CD4-positive, alpha-beta T cell (primary cell): ENCODE measurements at regions not wholly inside any gene's neighbourhood (a gene's known extent, or its start where the extent isn't known, plus 50 kb on each side); places are given as distances from the start of the nearest gene placed in this dataset.

Experiments used
- ATAC-seq: fragments of 200-7000 bp; cut with Tn5 transposase; one replicate; pipeline ENCODE4 v1.10.0; 2022; ENCODE audit warnings: mild to moderate bottlenecking; ENCODE audit not compliant: poor library complexity
- CTCF ChIA-PET: fragments of 350-600 bp; sonication (Branson Sonifier 250); formaldehyde crosslinking; loops from one replicate; lab custom pipeline; 2021; ENCODE audit warnings: antibody characterized with exemption, inconsistent platforms; lab: Charles Lee
- POLR2A ChIA-PET: fragments of 350-600 bp; sonication (Branson Sonifier 250); formaldehyde crosslinking; loops from one replicate; lab custom pipeline; 2021; ENCODE audit warnings: antibody characterized with exemption, inconsistent platforms; lab: Charles Lee
- DNase-seq, 14 experiments: peaks; one replicate each; pipeline ENCODE4 v3.0.0-alpha.2; 2013 to 2020; ENCODE audit warnings: mixed read lengths in 2 of 14
- H3K27ac ChIP-seq, 2 donors: one replicate each; pipeline versions ENCODE4 v1.5.1 to v1.7.0; 2013; ENCODE audit warnings: low read length in 2 of 2, low read depth in 1 of 2, mild to moderate bottlenecking in 1 of 2
- H3K27me3 ChIP-seq, 2 experiments: 1 replicate in 1 of 2; 2 replicates in 1 of 2; pipeline versions ENCODE4 v1.6.1 to v1.7.0; 2013; ENCODE audit warnings: low read length in 2 of 2, control low read depth in 1 of 2, mild to moderate bottlenecking in 1 of 2, moderate library complexity in 1 of 2; ENCODE audit not compliant: insufficient read depth in 2 of 2, control insufficient read depth in 1 of 2
- H3K36me3 ChIP-seq: one replicate; pipeline ENCODE4 v1.6.1; 2013; ENCODE audit warnings: low read length, control low read depth; ENCODE audit not compliant: insufficient read depth
- H3K4me1 ChIP-seq: one replicate; pipeline ENCODE4 v1.6.1; 2013; ENCODE audit warnings: low read length, control low read depth; ENCODE audit not compliant: insufficient read depth
- H3K4me3 ChIP-seq: one replicate; pipeline ENCODE4 v1.5.1; 2013; ENCODE audit warnings: mild to moderate bottlenecking, low read length, moderate library complexity
- H3K9me3 ChIP-seq, 2 experiments: 1 replicate in 1 of 2; 2 replicates in 1 of 2; pipeline versions ENCODE4 v1.6.1 to v1.7.0; 2013; ENCODE audit warnings: low read length in 2 of 2, mild to moderate bottlenecking in 2 of 2, control low read depth in 1 of 2, moderate library complexity in 1 of 2; ENCODE audit not compliant: control insufficient read depth in 1 of 2, insufficient read depth in 1 of 2
- H3K27ac Mint-ChIP-seq: one replicate; pipeline ENCODE4 v1.8.0; 2020; ENCODE audit warnings: mixed read lengths
- H3K27me3 Mint-ChIP-seq: one replicate; pipeline ENCODE4 v1.8.0; 2021; ENCODE audit warnings: mixed read lengths
- H3K36me3 Mint-ChIP-seq: one replicate; pipeline ENCODE4 v1.8.0; 2021; ENCODE audit warnings: low read depth, mixed read lengths
- H3K4me1 Mint-ChIP-seq: one replicate; pipeline ENCODE4 v1.8.0; 2021; ENCODE audit warnings: low read depth, mixed read lengths
- H3K4me3 Mint-ChIP-seq: one replicate; pipeline ENCODE4 v1.8.0; 2020; ENCODE audit warnings: mild to moderate bottlenecking, mixed read lengths
- H3K9me3 Mint-ChIP-seq: one replicate; pipeline ENCODE4 v1.8.0; 2020; ENCODE audit warnings: mixed read lengths
- intact Hi-C, 2 experiments: fragments of 100-400 bp; cut with DNase I in 1 of 2; cut with micrococcal nuclease in 1 of 2; formaldehyde crosslinking; loops; one replicate each; pipeline versions ENCODE4 v1.15.1 to v1.9.0; 2023 to 2025; cut with DNase I, micrococcal nuclease
- TF ChIP-seq, protein P1 (sequence below): fragments of 200-600 bp; IDR thresholded peaks from one replicate; pipeline ENCODE4 v1.8.0; 2022; ENCODE audit warnings: antibody characterized with exemption, mild to moderate bottlenecking

DNA sequence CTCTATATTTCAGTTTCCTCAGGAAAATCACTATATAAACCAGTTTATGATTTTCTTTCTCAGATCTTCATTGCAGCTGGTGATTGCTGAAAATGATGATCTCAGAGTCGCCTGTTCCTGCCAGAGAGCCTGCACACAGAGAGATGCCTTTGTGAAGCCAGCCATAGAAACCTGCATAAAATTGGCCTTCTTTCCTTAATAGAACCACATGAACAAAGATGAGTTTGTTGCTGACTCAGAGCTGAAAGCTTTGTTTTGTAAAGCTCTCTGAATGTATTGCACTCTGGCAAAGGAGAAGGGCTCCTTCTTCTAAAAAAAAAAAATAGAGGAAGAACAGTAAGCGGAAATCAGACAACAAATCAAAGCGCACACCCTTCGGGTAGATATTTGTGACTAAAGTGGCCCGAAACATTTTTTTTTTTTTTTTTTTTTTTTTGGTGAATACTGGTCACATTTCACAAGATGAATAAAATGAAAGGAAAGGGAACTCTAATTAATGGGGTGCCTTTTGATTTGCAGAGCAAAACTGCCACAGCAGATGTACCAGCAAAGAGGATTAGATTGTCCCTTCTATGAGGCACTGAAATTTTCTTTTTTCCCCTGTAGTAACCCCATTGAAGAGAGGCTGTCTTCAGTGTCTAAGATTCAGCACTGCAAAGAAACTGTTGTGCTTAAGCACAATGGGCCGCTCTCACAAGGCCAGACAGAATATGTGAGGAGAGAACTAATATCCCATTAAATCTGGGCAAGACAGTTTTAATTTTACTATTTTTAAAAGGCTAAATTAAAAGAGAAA lies 75.1 kb upstream of the PTPRZ1 start:
- Histone ChIP-seq H3K27ac (no peak overlapping the region), H3K4me1 (no peaks in the 10 kb centered on the region), H3K9me3 (no peaks in the 10 kb centered on the region), H3K4me3 (no peak overlapping the region), H3K36me3 (no peaks in the 10 kb centered on the region), H3K27me3 (no peaks in the 10 kb centered on the region)
- H3K27ac Mint-ChIP-seq, result no peak overlapping the region
- ChIA-PET CTCF (no interaction called here), POLR2A (no interaction called here)
- intact Hi-C loops, result no loop called here
- peaks cover 7% of the 10 kb centered on the region for H3K9me3 Mint-ChIP-seq
- H3K4me1 Mint-ChIP-seq, result no peaks in the 10 kb centered on the region
- DNase-seq, result no peak
- H3K27me3 Mint-ChIP-seq, result no peaks in the 10 kb centered on the region
- H3K36me3 Mint-ChIP-seq, result no peaks in the 10 kb centered on the region
- TF ChIP-seq, protein P1, sequence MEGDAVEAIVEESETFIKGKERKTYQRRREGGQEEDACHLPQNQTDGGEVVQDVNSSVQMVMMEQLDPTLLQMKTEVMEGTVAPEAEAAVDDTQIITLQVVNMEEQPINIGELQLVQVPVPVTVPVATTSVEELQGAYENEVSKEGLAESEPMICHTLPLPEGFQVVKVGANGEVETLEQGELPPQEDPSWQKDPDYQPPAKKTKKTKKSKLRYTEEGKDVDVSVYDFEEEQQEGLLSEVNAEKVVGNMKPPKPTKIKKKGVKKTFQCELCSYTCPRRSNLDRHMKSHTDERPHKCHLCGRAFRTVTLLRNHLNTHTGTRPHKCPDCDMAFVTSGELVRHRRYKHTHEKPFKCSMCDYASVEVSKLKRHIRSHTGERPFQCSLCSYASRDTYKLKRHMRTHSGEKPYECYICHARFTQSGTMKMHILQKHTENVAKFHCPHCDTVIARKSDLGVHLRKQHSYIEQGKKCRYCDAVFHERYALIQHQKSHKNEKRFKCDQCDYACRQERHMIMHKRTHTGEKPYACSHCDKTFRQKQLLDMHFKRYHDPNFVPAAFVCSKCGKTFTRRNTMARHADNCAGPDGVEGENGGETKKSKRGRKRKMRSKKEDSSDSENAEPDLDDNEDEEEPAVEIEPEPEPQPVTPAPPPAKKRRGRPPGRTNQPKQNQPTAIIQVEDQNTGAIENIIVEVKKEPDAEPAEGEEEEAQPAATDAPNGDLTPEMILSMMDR, result no peak
- no peak overlapping the region for H3K4me3 Mint-ChIP-seq
- no peak for ATAC-seq

DNA sequence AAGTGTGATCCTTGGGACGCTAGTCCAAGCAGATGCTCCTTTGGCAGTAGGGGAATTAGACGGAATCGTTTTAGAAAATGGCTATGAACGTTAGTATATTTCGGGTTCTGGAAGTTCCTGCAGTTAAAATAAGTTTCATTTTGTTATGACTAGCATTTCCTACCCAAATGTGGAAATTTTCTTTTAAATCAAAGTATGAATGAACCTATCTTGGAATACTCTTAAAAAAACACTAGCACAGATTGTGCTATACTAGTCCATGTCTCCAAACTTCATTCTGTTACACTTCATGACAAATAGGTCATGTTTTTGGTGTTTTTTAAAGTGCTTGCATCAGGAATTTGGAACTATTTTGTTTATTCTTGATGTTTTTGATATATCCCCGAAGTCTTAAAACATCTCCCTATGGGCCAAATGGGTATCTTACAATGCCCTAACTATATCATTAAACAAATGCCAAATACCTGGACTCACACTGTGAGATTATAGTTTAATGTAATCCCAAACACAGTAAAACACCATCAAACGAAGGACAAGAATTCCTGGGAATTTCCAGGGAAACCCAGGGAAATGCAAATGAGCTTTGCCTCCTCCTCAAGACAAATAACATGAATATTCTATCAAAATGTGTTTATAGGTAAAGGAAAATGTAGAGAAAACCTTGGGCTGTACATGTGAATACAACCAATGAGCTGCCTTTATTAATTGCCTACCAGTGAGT lies 75.9 kb upstream of the PTPRZ1 start:
- no peak overlapping the region for H3K4me3 Mint-ChIP-seq
- no peak for DNase-seq
- intact Hi-C loops, result no loop called here
- peaks cover 0 to 3% of the 10 kb centered on the region in 2 experiments for H3K9me3 ChIP-seq
- ChIA-PET CTCF (no interaction called here), POLR2A (no interaction called here)
- H3K36me3 ChIP-seq, result no peaks in the 10 kb centered on the region
- H3K4me1 ChIP-seq, result no peaks in the 10 kb centered on the region
- H3K27me3 Mint-ChIP-seq, result no peaks in the 10 kb centered on the region
- ATAC-seq, result no peak
- H3K4me1 Mint-ChIP-seq, result no peaks in the 10 kb centered on the region
- no peak overlapping the region for H3K27ac ChIP-seq
- peaks cover 7% of the 10 kb centered on the region for H3K9me3 Mint-ChIP-seq
- H3K27ac Mint-ChIP-seq, result no peak overlapping the region
- H3K27me3 ChIP-seq, result no peaks in the 10 kb centered on the region
- TF ChIP-seq, protein P1, result no peak
- H3K4me3 ChIP-seq, result no peak overlapping the region
- H3K36me3 Mint-ChIP-seq, result no peaks in the 10 kb centered on the region

DNA sequence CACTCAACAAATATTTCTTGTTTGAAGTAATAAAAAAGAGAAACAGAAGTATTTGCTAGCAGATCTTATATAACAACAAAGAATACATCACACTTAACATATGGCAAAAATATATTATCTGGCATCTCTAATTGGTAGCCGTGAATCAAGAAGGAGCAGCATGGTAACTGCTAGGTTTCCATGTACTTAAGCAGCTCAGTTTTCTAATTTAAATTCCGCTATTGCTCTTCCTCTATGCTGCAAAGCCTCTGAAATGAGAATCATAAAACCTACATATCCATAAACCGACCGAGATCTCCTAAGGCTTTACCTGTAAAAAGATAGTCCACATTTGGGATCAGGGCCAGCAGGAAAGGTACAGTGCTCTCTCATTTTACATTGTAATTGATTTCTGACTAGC lies 76.6 kb upstream of the PTPRZ1 start:
- Histone ChIP-seq H3K27ac (no peak overlapping the region), H3K27me3 (no peaks in the 10 kb centered on the region), H3K36me3 (no peaks in the 10 kb centered on the region), H3K9me3 (peaks cover 0 to 3% of the 10 kb centered on the region in 2 experiments), H3K4me1 (no peaks in the 10 kb centered on the region), H3K4me3 (no peak overlapping the region)
- Mint-ChIP-seq H3K4me3 (no peak overlapping the region), H3K27ac (no peak overlapping the region), H3K27me3 (no peaks in the 10 kb centered on the region), H3K4me1 (no peaks in the 10 kb centered on the region), H3K36me3 (no peaks in the 10 kb centered on the region), H3K9me3 (peaks cover 7% of the 10 kb centered on the region)
- TF ChIP-seq, protein P1, result no peak
- intact Hi-C loops, result no loop called here
- ATAC-seq (no peak), DNase-seq (no peak)
- ChIA-PET CTCF (no interaction called here), POLR2A (no interaction called here)
